Adipocyte (in vitro differentiated cells): ENCODE measurements at regions not wholly inside any gene's neighbourhood (a gene's known extent, or its start where the extent isn't known, plus 50 kb on each side); places are given as distances from the start of the nearest gene placed in this dataset.

Source experiments
- DNase-seq: peaks from one replicate; pipeline ENCODE4 v3.0.0-alpha.2; 2015; ENCODE audit warnings: low read depth
- H3K27me3 ChIP-seq: replicated peaks from 2 replicates; pipeline ENCODE4 v1.7.0; 2013; ENCODE audit warnings: mild to moderate bottlenecking, low read length, moderate library complexity; ENCODE audit not compliant: control insufficient read depth, insufficient read depth
- H3K36me3 ChIP-seq: 2 replicates; pipeline ENCODE4 v1.7.0; 2013; ENCODE audit warnings: low read length, mild to moderate bottlenecking, moderate library complexity; ENCODE audit not compliant: control insufficient read depth, insufficient read depth, severe bottlenecking
- H3K4me1 ChIP-seq: 2 replicates; pipeline ENCODE4 v1.7.0; 2013; ENCODE audit warnings: mild to moderate bottlenecking, low read length, moderate library complexity; ENCODE audit not compliant: control insufficient read depth, insufficient read depth
- H3K4me3 ChIP-seq: 2 replicates; pipeline ENCODE4 v1.7.0; 2013; ENCODE audit warnings: mild to moderate bottlenecking, low read length, moderate library complexity
- H3K9ac ChIP-seq: 2 replicates; pipeline ENCODE4 v1.7.0; 2013; ENCODE audit warnings: mild to moderate bottlenecking, low read length, moderate library complexity
- H3K9me3 ChIP-seq: 2 replicates; pipeline ENCODE4 v1.7.0; 2013; ENCODE audit warnings: mild to moderate bottlenecking, low read length, moderate library complexity; ENCODE audit not compliant: control insufficient read depth

- no peak overlapping the region for H3K4me3 ChIP-seq
- no peak for DNase-seq
- H3K36me3 ChIP-seq = no peaks in the 10 kb centered on the region
- peaks cover 9% of the 10 kb centered on the region for H3K9me3 ChIP-seq
- no peaks in the 10 kb centered on the region for H3K27me3 ChIP-seq
- H3K4me1 ChIP-seq = peaks cover 17% of the 10 kb centered on the region
- no peak overlapping the region for H3K9ac ChIP-seq
Measured at GRCh38 chr2:128474962-128475361, 156.3 kb upstream of the HS6ST1 start.

- Histone ChIP-seq H3K9ac (no peak overlapping the region), H3K9me3 (peaks cover 7% of the 10 kb centered on the region), H3K27me3 (no peaks in the 10 kb centered on the region), H3K4me3 (no peak overlapping the region), H3K4me1 (peaks cover 17% of the 10 kb centered on the region), H3K36me3 (no peaks in the 10 kb centered on the region)
- no peak for DNase-seq
Measured at GRCh38 chr2:128475427-128476211, 157.0 kb upstream of the HS6ST1 start.

GRCh38 chr2:128477026-128477820 lies 158.6 kb upstream of the HS6ST1 start:
- Histone ChIP-seq H3K27me3 (no peaks in the 10 kb centered on the region), H3K4me3 (no peak overlapping the region), H3K36me3 (no peaks in the 10 kb centered on the region), H3K4me1 (peaks cover 17% of the 10 kb centered on the region), H3K9ac (no peak overlapping the region), H3K9me3 (peaks cover 5% of the 10 kb centered on the region)
- no peak for DNase-seq

- H3K4me3 ChIP-seq = no peak overlapping the region
- no peaks in the 10 kb centered on the region for H3K36me3 ChIP-seq
- H3K4me1 ChIP-seq = peaks cover 12% of the 10 kb centered on the region
- peaks cover 5% of the 10 kb centered on the region for H3K9me3 ChIP-seq
- H3K27me3 ChIP-seq = no peaks in the 10 kb centered on the region
- no peak overlapping the region for H3K9ac ChIP-seq
- no peak for DNase-seq
Measured at GRCh38 chr2:128477891-128478290, 159.2 kb upstream of the HS6ST1 start.

GRCh38 chr2:128485761-128486639 lies 167.3 kb upstream of the HS6ST1 start:
- Histone ChIP-seq H3K27me3 (peaks cover 8% of the 10 kb centered on the region), H3K4me1 (no peaks in the 10 kb centered on the region), H3K9me3 (no peaks in the 10 kb centered on the region), H3K4me3 (no peak overlapping the region), H3K36me3 (no peaks in the 10 kb centered on the region), H3K9ac (no peak overlapping the region)
- DNase-seq = no peak

GRCh38 chr2:128486640-128487375 lies 168.1 kb upstream of the HS6ST1 start:
- Histone ChIP-seq H3K4me1 (no peaks in the 10 kb centered on the region), H3K4me3 (no peak overlapping the region), H3K9me3 (no peaks in the 10 kb centered on the region), H3K9ac (no peak overlapping the region), H3K36me3 (no peaks in the 10 kb centered on the region), H3K27me3 (peaks cover 11% of the 10 kb centered on the region)
- no peak for DNase-seq

GRCh38 chr2:128487650-128488387 lies 169.2 kb upstream of the HS6ST1 start:
- Histone ChIP-seq H3K9ac (no peak overlapping the region), H3K4me1 (no peaks in the 10 kb centered on the region), H3K4me3 (no peak overlapping the region), H3K27me3 (peaks cover 13% of the 10 kb centered on the region), H3K9me3 (peaks cover 7% of the 10 kb centered on the region), H3K36me3 (no peaks in the 10 kb centered on the region)
- no peak for DNase-seq

- Histone ChIP-seq H3K9me3 (peaks cover 8% of the 10 kb centered on the region), H3K36me3 (no peaks in the 10 kb centered on the region), H3K4me1 (no peaks in the 10 kb centered on the region), H3K4me3 (no peak overlapping the region), H3K27me3 (peaks cover 14% of the 10 kb centered on the region), H3K9ac (no peak overlapping the region)
- no peak for DNase-seq
Measured at GRCh38 chr2:128488434-128488833, 169.8 kb upstream of the HS6ST1 start.

- DNase-seq = no peak
- peaks cover 19% of the 10 kb centered on the region for H3K27me3 ChIP-seq
- H3K4me3 ChIP-seq = no peak overlapping the region
- no peak overlapping the region for H3K9ac ChIP-seq
- H3K4me1 ChIP-seq = no peaks in the 10 kb centered on the region
- H3K36me3 ChIP-seq = no peaks in the 10 kb centered on the region
- peaks cover 8% of the 10 kb centered on the region for H3K9me3 ChIP-seq
Measured at GRCh38 chr2:128489526-128490273, 171.0 kb upstream of the HS6ST1 start.

- Histone ChIP-seq H3K36me3 (no peaks in the 10 kb centered on the region), H3K27me3 (peaks cover 19% of the 10 kb centered on the region), H3K9me3 (peaks cover 8% of the 10 kb centered on the region), H3K4me1 (no peaks in the 10 kb centered on the region), H3K9ac (no peak overlapping the region), H3K4me3 (no peak overlapping the region)
- no peak for DNase-seq
Measured at GRCh38 chr2:128490321-128490720, 171.7 kb upstream of the HS6ST1 start.
